Gastroesophageal sphincter (tissue), 4 donors: ENCODE measurements at regions not wholly inside any gene's neighbourhood (a gene's known extent, or its start where the extent isn't known, plus 50 kb on each side); places are given as distances from the start of the nearest gene placed in this dataset.

ENCODE experiments used
- ATAC-seq: fragments of 150-250 bp; one replicate; pipeline ENCODE4 v1.9.1; 2016; ENCODE audit warnings: mild to moderate bottlenecking, moderate library complexity
- H3K27ac ChIP-seq, 4 donors: fragments of 200-600 bp; sonication (generic) in 3 of 4; 1 replicate in 3 of 4; 2 replicates in 1 of 4; pipeline ENCODE4 v1.5.1; 2016 to 2019
- H3K27me3 ChIP-seq: fragments of 200-600 bp; sonication (generic); one replicate; pipeline ENCODE4 v1.5.1; 2019
- H3K36me3 ChIP-seq, 2 donors: fragments of 200-600 bp; sonication (generic); one replicate each; pipeline ENCODE4 v1.5.1; 2019; ENCODE audit warnings: control low read depth in 1 of 2
- H3K4me1 ChIP-seq, 3 donors: fragments of 200-600 bp; sonication (generic); 1 replicate in 2 of 3; 2 replicates in 1 of 3; pipeline ENCODE4 v1.5.1; 2016 to 2019; ENCODE audit warnings: control low read depth in 2 of 3
- H3K4me3 ChIP-seq, 2 donors: fragments of 200-600 bp; sonication (generic); one replicate each; pipeline ENCODE4 v1.5.1; 2019; ENCODE audit warnings: mild to moderate bottlenecking in 1 of 2, moderate library complexity in 1 of 2
- H3K9me3 ChIP-seq, 3 donors: fragments of 200-600 bp; sonication (generic); one replicate each; pipeline ENCODE4 v1.5.1; 2017 to 2019; ENCODE audit warnings: control low read depth in 2 of 3
- EP300 ChIP-seq: sonication (generic); formaldehyde crosslinking; IDR thresholded peaks from one replicate; pipeline ENCODE4 v1.6.1; 2017; ENCODE audit warnings: antibody characterized with exemption, mild to moderate bottlenecking
- POLR2A ChIP-seq, 2 donors: fragments of 450-650 bp; IDR thresholded peaks; one replicate each; pipeline ENCODE4 v1.6.1; 2017; ENCODE audit warnings: antibody characterized with exemption in 2 of 2, mild to moderate bottlenecking in 2 of 2, moderate library complexity in 1 of 2
- POLR2AphosphoS5 ChIP-seq: sonication (generic); formaldehyde crosslinking; IDR thresholded peaks from one replicate; pipeline ENCODE4 v1.6.1; 2017; ENCODE audit warnings: antibody characterized with exemption
- WGBS, 2 donors: methylation state at CpG; one replicate each; pipeline ENCODE4 v1.1.5; 2018; ENCODE audit warnings: low coverage in 1 of 2; 5-methylcytosine and 5-hydroxymethylcytosine counted together
- TF ChIP-seq, protein P1 (sequence below), 4 experiments: fragments of 200-600 bp in 2 of 4; fragments of 450-650 bp in 2 of 4; sonication (generic) in 1 of 4; IDR thresholded peaks; one replicate each; pipeline ENCODE4 v1.5.1; 2017 to 2019; ENCODE audit warnings: antibody characterized with exemption in 4 of 4, mild to moderate bottlenecking in 2 of 4, moderate library complexity in 2 of 4

DNA sequence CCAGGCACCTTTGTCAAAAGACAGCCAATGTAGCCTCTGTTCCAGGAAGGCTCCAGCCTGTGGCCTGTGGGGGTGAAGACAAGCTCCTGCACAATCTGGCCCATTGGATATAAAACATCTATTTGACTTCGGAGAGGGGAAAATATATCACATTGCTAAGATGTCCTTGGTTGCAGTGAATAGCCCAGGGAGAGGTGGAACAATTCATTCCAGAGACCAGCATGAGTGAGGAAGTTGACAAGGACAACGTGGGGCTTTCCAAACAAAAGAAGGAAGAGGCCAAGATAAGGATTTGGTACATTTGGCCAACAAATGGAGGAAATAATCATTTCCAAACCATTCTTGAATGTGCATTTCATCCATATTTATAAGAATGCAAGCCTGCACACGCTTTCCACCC lies 187.0 kb downstream of the ETS2 start:
- TF ChIP-seq EP300 = no peak
- TF ChIP-seq POLR2AphosphoS5 = no peak
- TF ChIP-seq POLR2A (IDR thresholded peaks at IDR 0.05) = no peak
- Histone ChIP-seq H3K9me3 (no peaks in the 10 kb centered on the region), H3K27me3 (no peaks in the 10 kb centered on the region), H3K27ac (peak overlapping the region in 3 of 4 donors; percentile 54 to 62 (median 57)), H3K36me3 (no peaks in the 10 kb centered on the region), H3K4me1 (peaks cover 0 to 74% (median 33%) of the 10 kb centered on the region in 3 donors), H3K4me3 (no peak overlapping the region)
- WGBS, 2 donors = 74 to 88% methylated on average over 3 of the region's 3 CpGs
- ATAC-seq = no peak

DNA sequence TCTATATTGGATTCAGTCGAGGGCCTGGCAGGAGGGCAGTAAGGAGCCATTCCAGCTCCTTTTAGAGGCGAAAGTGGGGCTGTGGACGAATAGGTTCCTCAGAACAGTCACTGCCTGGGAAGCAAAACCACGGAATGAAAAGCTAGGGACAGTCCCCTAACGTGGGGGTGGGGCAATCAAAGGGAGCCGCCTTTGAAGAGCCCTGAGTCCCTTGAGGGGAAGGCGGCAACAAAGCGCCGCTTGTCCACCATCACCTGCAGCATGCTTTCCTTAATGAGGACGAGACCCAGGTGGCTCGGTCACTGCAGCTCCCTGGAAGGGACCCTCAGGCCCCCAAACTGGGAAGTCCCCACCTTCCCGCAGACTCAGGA lies 184.7 kb downstream of the ETS2 start:
- no peak for ATAC-seq
- H3K27me3 ChIP-seq = no peaks in the 10 kb centered on the region

DNA sequence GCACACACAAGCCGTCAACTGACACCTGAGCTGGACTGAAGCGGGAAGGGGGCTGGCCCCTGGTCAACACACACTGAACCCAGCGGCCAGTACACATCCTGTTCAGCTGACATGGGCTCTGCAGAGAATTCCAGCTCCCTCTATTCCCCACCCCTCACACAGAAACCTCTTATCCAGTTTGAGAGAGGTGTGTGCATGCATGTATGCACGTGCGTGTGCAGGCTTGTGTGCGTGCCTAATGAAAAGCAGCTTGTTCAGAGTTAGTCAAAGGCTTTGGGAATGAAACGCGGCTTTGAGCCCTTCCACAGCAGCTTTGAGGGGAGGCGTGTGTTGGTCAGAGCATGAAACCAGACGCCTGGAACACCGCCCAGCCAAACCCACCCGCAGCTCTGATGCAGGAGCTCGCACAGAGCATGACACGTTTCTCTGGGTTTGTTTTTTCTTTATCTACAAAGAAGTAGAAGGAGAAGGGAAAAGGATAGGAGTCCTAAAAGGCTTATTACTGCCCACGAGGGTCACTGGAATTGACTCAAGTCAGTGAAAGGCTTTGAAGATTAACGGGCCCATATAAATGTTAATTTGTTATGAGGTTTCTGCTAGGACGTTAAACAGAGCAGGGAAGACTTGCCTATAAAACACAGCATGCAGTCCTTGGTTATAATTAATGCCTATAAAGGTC lies 184.2 kb downstream of the ETS2 start:
- Histone ChIP-seq H3K27me3 (no peaks in the 10 kb centered on the region), H3K4me3 (no peak overlapping the region), H3K9me3 (no peaks in the 10 kb centered on the region), H3K4me1 (peaks cover 0 to 94% (median 45%) of the 10 kb centered on the region in 3 donors), H3K27ac (peak overlapping the region in 3 of 4 donors; percentile 37 to 57 (median 54)), H3K36me3 (no peaks in the 10 kb centered on the region)
- WGBS, 2 donors = 26 to 29% methylated on average over 6 to 15 of the region's 17 CpGs
- no peak for TF ChIP-seq POLR2A (IDR thresholded peaks at IDR 0.05)
- TF ChIP-seq, protein P1, sequence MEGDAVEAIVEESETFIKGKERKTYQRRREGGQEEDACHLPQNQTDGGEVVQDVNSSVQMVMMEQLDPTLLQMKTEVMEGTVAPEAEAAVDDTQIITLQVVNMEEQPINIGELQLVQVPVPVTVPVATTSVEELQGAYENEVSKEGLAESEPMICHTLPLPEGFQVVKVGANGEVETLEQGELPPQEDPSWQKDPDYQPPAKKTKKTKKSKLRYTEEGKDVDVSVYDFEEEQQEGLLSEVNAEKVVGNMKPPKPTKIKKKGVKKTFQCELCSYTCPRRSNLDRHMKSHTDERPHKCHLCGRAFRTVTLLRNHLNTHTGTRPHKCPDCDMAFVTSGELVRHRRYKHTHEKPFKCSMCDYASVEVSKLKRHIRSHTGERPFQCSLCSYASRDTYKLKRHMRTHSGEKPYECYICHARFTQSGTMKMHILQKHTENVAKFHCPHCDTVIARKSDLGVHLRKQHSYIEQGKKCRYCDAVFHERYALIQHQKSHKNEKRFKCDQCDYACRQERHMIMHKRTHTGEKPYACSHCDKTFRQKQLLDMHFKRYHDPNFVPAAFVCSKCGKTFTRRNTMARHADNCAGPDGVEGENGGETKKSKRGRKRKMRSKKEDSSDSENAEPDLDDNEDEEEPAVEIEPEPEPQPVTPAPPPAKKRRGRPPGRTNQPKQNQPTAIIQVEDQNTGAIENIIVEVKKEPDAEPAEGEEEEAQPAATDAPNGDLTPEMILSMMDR (IDR thresholded peaks at IDR 0.05) = no peak
- TF ChIP-seq POLR2AphosphoS5 = no peak
- no peak for TF ChIP-seq EP300
- ATAC-seq = no peak

More for the DNA sequence above, 184.7 kb downstream of the ETS2 start:
- H3K36me3 ChIP-seq = no peaks in the 10 kb centered on the region
- no peaks in the 10 kb centered on the region for H3K9me3 ChIP-seq
- no peak overlapping the region for H3K4me3 ChIP-seq
- TF ChIP-seq POLR2A (IDR thresholded peaks at IDR 0.05) (no peak), EP300 (no peak), POLR2AphosphoS5 (no peak)
- TF ChIP-seq, protein P1 (IDR thresholded peaks at IDR 0.05) = no peak
- H3K27ac ChIP-seq = peak overlapping the region in 3 of 4 donors; percentile 37 to 57 (median 54)
- 32 to 37% methylated on average over 3 to 7 of the region's 12 CpGs for WGBS, 2 donors
- H3K4me1 ChIP-seq = peaks cover 0 to 89% (median 40%) of the 10 kb centered on the region in 3 donors

DNA sequence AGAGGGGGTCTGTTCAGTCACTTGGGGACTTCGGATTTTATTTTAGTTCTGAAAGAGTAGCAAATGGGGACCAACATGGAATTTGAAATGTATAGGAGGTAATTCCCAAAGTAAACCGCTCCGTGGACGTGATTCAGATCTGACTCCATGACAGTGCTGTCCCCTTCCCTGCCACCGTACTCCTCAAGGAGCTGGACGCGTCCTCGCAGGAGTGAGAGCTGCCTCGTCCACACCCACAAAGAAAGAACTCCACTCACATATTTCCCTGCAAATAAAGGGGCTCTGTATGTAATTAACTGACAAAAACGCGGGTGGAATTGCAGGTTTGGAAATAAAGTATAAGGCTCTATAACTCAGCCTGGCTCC lies 183.6 kb downstream of the ETS2 start:
- no peaks in the 10 kb centered on the region for H3K36me3 ChIP-seq
- H3K4me1 ChIP-seq = peaks cover 0 to 98% (median 48%) of the 10 kb centered on the region in 3 donors
- H3K4me3 ChIP-seq = no peak overlapping the region
- 46% methylated on average over 5 of the region's 11 CpGs; no CpG with 5 or more reads in 1 of the 2 donors for WGBS, 2 donors
- peak overlapping the region in 2 of 4 donors; percentile 54 to 57 for H3K27ac ChIP-seq
- no peaks in the 10 kb centered on the region for H3K9me3 ChIP-seq
- TF ChIP-seq POLR2A (IDR thresholded peaks at IDR 0.05) (no peak), POLR2AphosphoS5 (no peak), EP300 (no peak)
- TF ChIP-seq, protein P1 (IDR thresholded peaks at IDR 0.05) = no peak
- ATAC-seq = no peak
- no peaks in the 10 kb centered on the region for H3K27me3 ChIP-seq

DNA sequence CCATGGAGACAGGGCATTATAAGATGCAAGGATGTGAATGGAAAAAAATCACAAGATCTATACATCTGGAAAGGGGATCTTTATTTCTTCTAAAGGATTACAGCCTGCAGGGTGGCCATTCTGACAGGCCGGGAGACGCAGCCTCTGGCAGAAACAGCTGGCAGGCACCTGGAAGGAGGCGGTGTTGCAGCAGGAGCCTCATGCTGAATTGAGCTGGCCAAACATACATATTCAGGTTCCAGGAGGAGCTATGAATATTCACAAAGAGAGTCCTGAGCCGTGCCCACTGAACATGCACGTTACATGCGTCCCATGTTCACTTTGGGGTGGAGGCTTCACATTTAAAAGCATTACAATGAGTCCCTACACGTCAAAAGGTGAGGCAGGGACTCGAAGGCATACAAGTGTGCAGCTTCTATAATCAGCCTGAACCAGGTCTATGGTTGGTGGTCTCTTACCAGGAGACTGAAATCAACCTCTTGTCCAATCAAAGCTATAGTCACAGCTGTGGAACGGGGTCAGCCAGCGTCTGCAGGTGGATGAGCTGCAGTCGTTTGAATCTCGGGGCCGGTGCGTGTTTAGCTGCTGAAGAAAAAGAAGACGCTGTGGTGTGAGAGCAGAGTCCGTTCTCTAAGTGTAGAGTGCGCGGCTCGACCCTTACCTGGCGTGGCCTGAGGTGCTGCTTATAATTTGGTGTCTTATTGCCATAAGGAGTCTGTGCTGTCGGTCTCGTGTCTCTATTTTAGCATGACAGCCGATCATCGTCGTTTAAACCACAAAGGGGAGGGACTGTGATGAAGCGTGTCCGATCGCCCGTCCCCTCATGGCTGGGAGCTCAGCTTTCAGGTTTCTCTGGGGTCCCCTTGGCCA lies 183.0 kb downstream of the ETS2 start:
- H3K4me3 ChIP-seq = no peak overlapping the region
- no peaks in the 10 kb centered on the region for H3K36me3 ChIP-seq
- no peaks in the 10 kb centered on the region for H3K9me3 ChIP-seq
- H3K27me3 ChIP-seq = no peaks in the 10 kb centered on the region
- 81 to 92% methylated on average over 13 to 15 of the region's 29 CpGs for WGBS, 2 donors
- H3K27ac ChIP-seq = peak overlapping the region in 1 of 4 donors; percentile 21
- H3K4me1 ChIP-seq = peaks cover 0 to 97% (median 42%) of the 10 kb centered on the region in 3 donors
- TF ChIP-seq POLR2AphosphoS5 = no peak
- TF ChIP-seq POLR2A (IDR thresholded peaks at IDR 0.05) = no peak
- TF ChIP-seq, protein P1 (IDR thresholded peaks at IDR 0.05) = no peak
- no peak for TF ChIP-seq EP300
- no peak for ATAC-seq
